HCT116 (cell line): ENCODE measurements at regions not wholly inside any gene's neighbourhood (a gene's known extent, or its start where the extent isn't known, plus 50 kb on each side); places are given as distances from the start of the nearest gene placed in this dataset.

Experiments used
- ATF3 ChIP-seq: IDR thresholded peaks from 2 replicates; pipeline ENCODE4 v1.6.1; 2012
- CTCF ChIP-seq, 3 experiments: fragments of 200-600 bp in 1 of 3; sonication (generic) in 1 of 3; IDR thresholded peaks in 2 of 3; conservative IDR thresholded peaks in 1 of 3; 2 replicates each; pipeline ENCODE4 v1.5.1; 2012 to 2017; ENCODE audit warnings: low read depth in 2 of 3, low read length in 2 of 3, antibody characterized with exemption in 1 of 3, borderline replicate concordance in 1 of 3, control low read depth in 1 of 3, mild to moderate bottlenecking in 1 of 3, mixed read lengths in 1 of 3, mixed run types in 1 of 3, moderate library complexity in 1 of 3; ENCODE audit not compliant: insufficient read depth in 1 of 3
- ELF1 ChIP-seq: IDR thresholded peaks from 2 replicates; pipeline ENCODE4 v1.6.1; 2012; ENCODE audit warnings: low read depth, borderline replicate concordance
- EZH2 ChIP-seq: fragments of 200-600 bp; sonication (generic); IDR thresholded peaks from 2 replicates; pipeline ENCODE4 v1.6.1; 2017; ENCODE audit warnings: antibody characterized with exemption, mixed run types
- MAX ChIP-seq: IDR thresholded peaks from 2 replicates; pipeline ENCODE4 v1.6.1; 2012
- POLR2A ChIP-seq: IDR thresholded peaks from 2 replicates; pipeline ENCODE4 v1.7.0; 2011; ENCODE audit warnings: borderline replicate concordance; ENCODE audit not compliant: insufficient read depth, insufficient read length; ENCODE audit errors: extremely low read depth
- POLR2AphosphoS5 ChIP-seq: IDR thresholded peaks from 2 replicates; pipeline ENCODE4 v1.6.1; 2011; ENCODE audit warnings: mild to moderate bottlenecking, low read depth, low read length, moderate library complexity
- REST ChIP-seq: IDR thresholded peaks from 2 replicates; pipeline ENCODE4 v1.6.1; 2012; ENCODE audit warnings: low read depth
- SRF ChIP-seq: IDR thresholded peaks from 2 replicates; pipeline ENCODE4 v1.6.1; 2012; ENCODE audit warnings: low read depth
- TCF7L2 ChIP-seq: IDR thresholded peaks from 2 replicates; pipeline ENCODE4 v1.7.0; 2011; ENCODE audit warnings: borderline replicate concordance, inconsistent platforms; ENCODE audit not compliant: insufficient read depth, insufficient read length; ENCODE audit errors: extremely low read depth
- YY1 ChIP-seq: IDR thresholded peaks from 2 replicates; pipeline ENCODE4 v1.6.1; 2011; ENCODE audit warnings: low read length, low read depth, moderate library complexity, mild to moderate bottlenecking; ENCODE audit not compliant: insufficient replicate concordance; ENCODE audit errors: extremely low read depth
- ZBTB33 ChIP-seq: IDR thresholded peaks from 2 replicates; pipeline ENCODE4 v1.6.1; 2011; ENCODE audit warnings: mild to moderate bottlenecking, low read length, moderate library complexity; ENCODE audit not compliant: insufficient replicate concordance; ENCODE audit errors: extremely low read depth

- TF ChIP-seq CTCF (IDR thresholded peaks at IDR 0.05 in 2 of 3, conservative IDR thresholded peaks at IDR 0.05 in 1 of 3; ENCODE audit: borderline replicate concordance in 1 of 3, insufficient read depth in 1 of 3, low read depth in 2 of 3, low read length in 2 of 3) (no peak), POLR2AphosphoS5 (no peak), POLR2A (no peak), ZBTB33 (no peak), YY1 (no peak), TCF7L2 (no peak), MAX (no peak), ELF1 (no peak), REST (no peak), ATF3 (no peak), SRF (no peak), EZH2 (no peak)
Measured at GRCh38 chr18:34525244-34525643, 184.9 kb upstream of the DTNA start.
